Activated naive CD4-positive, alpha-beta T cell treated with anti-CD3 and anti-CD28 coated beads, Interleukin-2, amount 50 U/mL, for 72 hours (primary cell): ENCODE measurements at regions not wholly inside any gene's neighbourhood (a gene's known extent, or its start where the extent isn't known, plus 50 kb on each side); places are given as distances from the start of the nearest gene placed in this dataset.

Experiments
- ATAC-seq, 2 donors: fragments of 150-1000 bp; cut with Tn5 transposase; 2 replicates each; pipeline ENCODE4 v1.10.0; 2021; ENCODE audit warnings: mild to moderate bottlenecking in 2 of 2, moderate library complexity in 2 of 2
- DNase-seq, 2 donors: peaks; one replicate each; pipeline ENCODE4 v3.0.0; 2021 to 2022; ENCODE audit warnings: low spot score in 2 of 2
- H3K27ac Mint-ChIP-seq, 2 donors: one replicate each; pipeline ENCODE4 v1.8.0; 2022; ENCODE audit warnings: mild to moderate bottlenecking in 2 of 2, mixed read lengths in 2 of 2
- H3K36me3 Mint-ChIP-seq, 2 donors: one replicate each; pipeline ENCODE4 v1.8.0; 2022; ENCODE audit warnings: mixed read lengths in 2 of 2
- H3K9me3 Mint-ChIP-seq, 2 donors: one replicate each; pipeline ENCODE4 v1.8.0; 2022; ENCODE audit warnings: mixed read lengths in 2 of 2

DNA sequence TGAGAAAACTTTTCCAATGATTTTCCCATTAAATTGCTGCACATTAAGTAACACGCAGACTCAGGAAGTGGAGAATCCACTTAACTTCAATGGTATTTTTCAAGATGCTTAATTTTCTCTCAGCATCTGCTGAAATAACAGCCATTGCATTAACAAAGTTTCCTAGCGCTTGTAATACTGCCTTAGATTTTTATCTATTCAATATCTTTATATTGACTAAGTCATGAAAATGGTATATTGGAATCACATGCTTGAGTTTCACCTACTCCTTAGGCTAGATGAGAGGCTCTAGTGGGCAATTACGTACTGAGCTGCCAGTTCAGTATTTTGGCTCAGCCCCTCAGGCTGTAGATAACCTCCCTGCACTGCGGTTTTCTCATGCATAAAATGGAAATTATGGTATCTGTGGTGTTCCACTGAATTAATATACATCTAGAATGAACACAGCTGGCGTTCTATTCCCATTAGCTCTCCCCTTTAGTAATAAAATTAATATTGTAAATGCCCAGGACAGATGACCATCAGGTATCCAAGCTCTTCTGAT is 112.9 kb downstream of the MTX3 start:
- ATAC-seq (no peak), DNase-seq (no peak)
- H3K36me3 Mint-ChIP-seq, result no peaks in the 10 kb centered on the region
- H3K9me3 Mint-ChIP-seq, result peaks cover 0 to 4% of the 10 kb centered on the region in 2 donors
- no peak overlapping the region for H3K27ac Mint-ChIP-seq

DNA sequence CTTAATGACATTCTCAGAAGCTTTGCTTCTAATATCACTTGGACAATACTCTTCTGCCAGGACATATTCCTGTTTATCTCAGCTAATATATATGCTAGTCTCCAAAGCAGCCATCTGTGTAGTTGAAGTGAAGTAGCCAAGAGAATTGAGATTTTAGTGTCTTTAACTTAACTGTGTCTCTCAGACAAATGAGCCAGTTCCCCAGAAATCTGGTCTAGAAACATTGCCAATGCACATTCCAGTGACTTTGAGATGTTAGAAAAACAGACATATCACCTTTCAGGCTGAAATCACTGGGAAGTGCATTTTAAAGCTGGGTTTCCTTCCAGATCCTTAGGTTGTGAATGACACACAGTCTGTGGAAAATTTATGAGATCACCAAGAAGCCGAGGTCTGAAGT is 114.6 kb downstream of the MTX3 start:
- no peak for DNase-seq
- no peaks in the 10 kb centered on the region for H3K36me3 Mint-ChIP-seq
- no peak overlapping the region for H3K27ac Mint-ChIP-seq
- no peak for ATAC-seq
- H3K9me3 Mint-ChIP-seq, result peaks cover 0 to 4% of the 10 kb centered on the region in 2 donors

- H3K36me3 Mint-ChIP-seq, result no peaks in the 10 kb centered on the region
- DNase-seq (no peak), ATAC-seq (no peak)
- peaks cover 0 to 4% of the 10 kb centered on the region in 2 donors for H3K9me3 Mint-ChIP-seq
- H3K27ac Mint-ChIP-seq, result no peak overlapping the region
These were observed 115.8 kb downstream of the MTX3 start for GRCh38 chr5:79875230-79875629.

- H3K36me3 Mint-ChIP-seq, result no peaks in the 10 kb centered on the region
- no peak for ATAC-seq
These were observed 117.9 kb downstream of the MTX3 start for GRCh38 chr5:79873187-79873586.

DNA sequence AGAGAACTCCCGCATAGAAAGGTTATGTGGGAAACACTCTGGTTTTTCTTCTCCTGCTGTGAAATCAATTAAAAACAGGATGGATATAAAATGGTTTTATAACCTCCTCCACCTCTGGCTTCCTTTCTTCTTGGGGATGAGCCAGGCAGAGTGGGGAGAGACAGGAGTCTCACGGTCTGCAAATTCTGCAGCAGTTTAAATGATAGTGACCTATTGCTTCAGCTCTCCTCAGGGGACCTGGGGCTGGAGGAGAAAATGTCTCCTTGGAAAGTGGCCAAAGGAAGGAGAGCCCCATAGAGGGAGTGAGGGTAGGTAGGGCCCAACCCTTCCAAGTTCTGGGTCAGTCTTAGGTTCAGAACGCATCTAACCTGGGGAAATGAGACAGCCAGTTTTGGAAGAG is 118.8 kb downstream of the MTX3 start:
- Mint-ChIP-seq H3K27ac (no peak overlapping the region), H3K9me3 (no peaks in the 10 kb centered on the region), H3K36me3 (no peaks in the 10 kb centered on the region)
- ATAC-seq (no peak), DNase-seq (no peak)

More at GRCh38 chr5:79873187-79873586, 117.9 kb downstream of the MTX3 start:
- no peak for DNase-seq
- Mint-ChIP-seq H3K27ac (no peak overlapping the region), H3K9me3 (no peaks in the 10 kb centered on the region)

DNA sequence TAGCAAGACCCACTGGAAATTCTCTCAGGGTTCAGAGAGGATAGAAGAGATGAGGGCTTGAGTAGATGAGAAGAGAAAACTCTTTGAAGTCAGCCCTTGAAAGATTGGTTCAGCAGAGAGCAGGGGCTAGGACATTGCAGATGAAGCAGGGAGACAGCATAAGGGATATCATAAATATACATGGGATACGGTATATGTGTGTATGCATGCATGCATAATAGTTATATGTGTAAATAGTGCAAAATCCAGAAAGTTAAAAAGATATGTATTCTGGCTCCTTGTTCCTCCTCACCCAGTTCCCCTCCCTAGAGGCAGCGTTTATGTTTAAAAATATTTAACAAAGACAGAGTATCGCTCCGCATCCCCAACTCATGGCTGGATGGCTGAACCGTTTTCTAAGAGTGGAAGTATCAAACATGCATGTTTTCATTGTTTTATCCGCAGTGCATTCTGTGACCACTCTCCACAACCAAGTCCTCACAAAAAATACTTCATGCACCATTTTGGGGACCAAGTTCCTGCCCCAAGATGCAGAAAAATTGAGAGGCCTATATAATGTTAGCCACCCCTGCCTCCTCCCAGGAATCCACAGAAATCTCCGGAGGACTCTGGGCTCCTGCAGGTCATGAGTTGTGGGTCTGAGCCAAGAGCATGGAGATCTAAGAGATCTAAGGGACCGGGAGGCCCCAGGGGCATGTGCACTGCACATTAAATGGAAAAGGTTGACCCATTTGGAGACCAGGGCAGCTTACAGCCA is 119.5 kb downstream of the MTX3 start:
- DNase-seq (no peak), ATAC-seq (no peak)
- H3K36me3 Mint-ChIP-seq, result no peaks in the 10 kb centered on the region
- H3K9me3 Mint-ChIP-seq, result no peaks in the 10 kb centered on the region
- no peak overlapping the region for H3K27ac Mint-ChIP-seq

DNA sequence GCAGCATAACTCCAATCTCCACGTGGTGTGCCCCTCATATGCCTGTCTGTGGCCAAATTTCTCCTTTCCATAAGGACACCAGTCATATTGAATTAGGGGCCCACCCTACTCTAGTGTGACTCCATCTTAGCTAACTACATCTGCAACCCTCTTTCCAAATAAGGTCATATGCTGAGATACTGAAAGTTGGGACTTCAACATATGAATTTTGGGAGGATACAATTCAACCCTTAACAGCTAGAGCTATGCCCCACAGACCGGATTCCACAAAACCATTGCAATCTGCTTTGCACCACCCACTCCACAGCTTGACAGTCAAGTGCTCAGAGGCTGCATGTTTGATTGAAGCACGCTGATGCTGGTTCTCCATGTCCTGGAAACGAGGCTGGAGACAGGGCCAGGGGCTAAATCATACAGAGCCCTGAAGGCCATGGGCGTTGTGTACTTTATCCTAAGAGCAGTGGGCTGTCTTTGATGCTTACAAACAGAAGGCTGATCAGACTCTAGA is 122.8 kb downstream of the MTX3 start:
- Mint-ChIP-seq H3K9me3 (no peaks in the 10 kb centered on the region), H3K36me3 (no peaks in the 10 kb centered on the region), H3K27ac (no peak overlapping the region)
- ATAC-seq (no peak), DNase-seq (no peak)

DNA sequence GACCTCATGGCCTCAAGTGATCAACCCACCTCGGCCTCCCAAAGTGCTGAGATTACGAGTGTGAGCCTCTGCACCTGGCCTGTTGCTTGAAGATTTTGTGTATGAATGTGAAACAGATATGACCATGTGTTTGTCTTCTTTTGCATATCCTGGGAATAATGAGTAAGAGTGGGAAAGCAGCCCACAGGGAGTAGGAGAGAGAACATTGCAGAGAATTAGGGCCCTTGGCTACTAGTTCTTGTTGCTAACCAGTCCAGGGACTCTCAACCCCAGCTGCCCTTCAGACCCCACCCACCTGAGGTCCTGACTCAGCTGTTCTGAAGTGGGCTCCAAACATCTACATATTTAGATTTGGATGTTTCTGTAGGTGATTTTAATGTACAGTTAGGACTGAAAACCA is 125.5 kb downstream of the MTX3 start:
- DNase-seq, result no peak
- ATAC-seq, result no peak
- H3K9me3 Mint-ChIP-seq, result no peaks in the 10 kb centered on the region
- no peaks in the 10 kb centered on the region for H3K36me3 Mint-ChIP-seq
- no peak overlapping the region for H3K27ac Mint-ChIP-seq

- DNase-seq (no peak), ATAC-seq (no peak)
- H3K27ac Mint-ChIP-seq, result no peak overlapping the region
- H3K9me3 Mint-ChIP-seq, result no peaks in the 10 kb centered on the region
- no peaks in the 10 kb centered on the region for H3K36me3 Mint-ChIP-seq
These were observed 126.7 kb downstream of the MTX3 start for GRCh38 chr5:79864364-79864763.

DNA sequence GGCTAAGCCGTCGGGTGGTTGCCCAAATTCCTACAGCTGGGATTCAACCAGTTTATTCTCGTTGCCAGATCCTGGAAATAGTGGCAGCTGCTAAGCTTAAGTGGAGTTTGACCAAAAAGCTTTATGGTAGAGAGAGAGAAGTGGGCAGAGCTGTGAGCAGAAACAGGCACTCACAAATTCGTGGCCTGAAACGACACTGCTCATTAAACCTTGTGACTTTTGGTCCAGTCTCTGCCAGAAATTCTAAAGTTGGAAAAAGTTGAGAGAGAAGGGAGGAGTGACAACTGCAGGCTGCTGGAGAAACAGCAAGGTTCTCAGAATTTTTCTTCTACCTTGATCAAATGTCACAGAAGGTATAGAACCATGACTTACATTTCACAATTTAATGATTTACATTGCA is 131.5 kb downstream of the MTX3 start:
- no peak for DNase-seq
- H3K27ac Mint-ChIP-seq, result no peak overlapping the region
- no peaks in the 10 kb centered on the region for H3K36me3 Mint-ChIP-seq
- ATAC-seq, result no peak
- H3K9me3 Mint-ChIP-seq, result no peaks in the 10 kb centered on the region

- Mint-ChIP-seq H3K36me3 (no peaks in the 10 kb centered on the region), H3K9me3 (no peaks in the 10 kb centered on the region), H3K27ac (no peak overlapping the region)
- no peak for ATAC-seq
- no peak for DNase-seq
These were observed 132.7 kb downstream of the MTX3 start for GRCh38 chr5:79858410-79858723.

DNA sequence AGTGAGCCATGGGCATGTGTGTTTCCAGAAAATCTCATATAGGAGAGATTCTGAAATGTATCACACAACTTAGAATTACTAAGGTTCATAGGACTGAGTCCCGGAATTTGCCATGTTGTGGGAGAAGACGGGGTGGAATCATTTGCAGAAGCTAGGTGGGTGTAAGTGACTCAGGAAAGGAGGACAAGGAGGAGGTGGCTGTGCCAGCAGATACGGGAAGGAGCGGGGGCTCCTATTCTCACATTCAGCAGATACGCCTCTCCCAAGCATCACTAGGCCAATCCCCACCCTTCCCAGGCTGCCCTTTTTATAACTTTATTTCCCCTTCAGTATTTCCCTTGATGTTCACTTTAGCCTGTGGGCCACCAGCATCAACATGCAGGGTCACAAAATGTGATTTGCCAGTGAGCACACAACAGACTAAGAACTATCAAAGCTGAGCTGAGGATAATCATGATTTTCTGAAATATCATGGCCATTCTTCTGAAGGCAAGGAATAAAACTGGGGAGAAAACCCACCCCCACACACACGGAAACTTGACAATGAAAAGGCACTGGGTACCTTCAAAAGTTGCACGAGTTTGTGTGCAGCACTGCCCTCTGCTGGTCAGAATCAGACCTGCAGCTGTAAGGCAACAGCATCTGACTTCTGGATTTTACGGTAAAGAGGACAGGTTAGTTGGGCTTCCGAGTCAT is 133.2 kb downstream of the MTX3 start:
- Mint-ChIP-seq H3K27ac (no peak overlapping the region), H3K36me3 (no peaks in the 10 kb centered on the region), H3K9me3 (no peaks in the 10 kb centered on the region)
- DNase-seq (peak; percentile 63 to 86), ATAC-seq (peak; percentile 48 to 51)

DNA sequence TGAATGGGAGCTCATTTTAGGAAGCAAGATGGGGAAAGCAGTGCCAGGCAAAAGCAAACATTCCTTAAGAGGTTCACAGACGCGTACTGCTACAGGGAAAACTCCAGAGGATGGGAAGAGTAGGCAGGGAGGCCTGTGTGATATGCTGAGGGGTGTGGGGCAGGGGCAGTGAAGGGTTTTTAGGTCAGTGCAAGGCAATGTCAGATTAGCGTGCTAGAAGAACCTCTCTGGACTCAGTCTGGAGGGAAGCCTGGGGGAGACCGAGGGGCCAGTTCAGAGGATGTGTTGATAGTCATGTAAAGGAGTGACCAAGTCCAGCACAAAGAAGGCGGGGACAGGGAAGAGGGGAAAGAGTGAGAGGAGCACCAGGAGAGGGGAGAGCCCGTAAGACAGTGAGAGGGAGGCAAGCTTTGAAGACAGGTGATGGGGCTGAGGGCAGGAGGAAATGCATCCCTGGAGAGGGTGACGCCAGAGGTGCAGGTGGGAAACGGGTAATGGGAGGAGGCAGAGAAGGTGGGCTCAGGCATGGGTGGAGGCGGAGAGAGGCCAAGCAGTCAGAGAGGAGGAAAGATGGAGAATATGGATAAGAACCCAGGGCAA is 134.5 kb downstream of the MTX3 start:
- Mint-ChIP-seq H3K36me3 (no peaks in the 10 kb centered on the region), H3K27ac (no peak overlapping the region), H3K9me3 (no peaks in the 10 kb centered on the region)
- ATAC-seq (no peak), DNase-seq (no peak)

DNA sequence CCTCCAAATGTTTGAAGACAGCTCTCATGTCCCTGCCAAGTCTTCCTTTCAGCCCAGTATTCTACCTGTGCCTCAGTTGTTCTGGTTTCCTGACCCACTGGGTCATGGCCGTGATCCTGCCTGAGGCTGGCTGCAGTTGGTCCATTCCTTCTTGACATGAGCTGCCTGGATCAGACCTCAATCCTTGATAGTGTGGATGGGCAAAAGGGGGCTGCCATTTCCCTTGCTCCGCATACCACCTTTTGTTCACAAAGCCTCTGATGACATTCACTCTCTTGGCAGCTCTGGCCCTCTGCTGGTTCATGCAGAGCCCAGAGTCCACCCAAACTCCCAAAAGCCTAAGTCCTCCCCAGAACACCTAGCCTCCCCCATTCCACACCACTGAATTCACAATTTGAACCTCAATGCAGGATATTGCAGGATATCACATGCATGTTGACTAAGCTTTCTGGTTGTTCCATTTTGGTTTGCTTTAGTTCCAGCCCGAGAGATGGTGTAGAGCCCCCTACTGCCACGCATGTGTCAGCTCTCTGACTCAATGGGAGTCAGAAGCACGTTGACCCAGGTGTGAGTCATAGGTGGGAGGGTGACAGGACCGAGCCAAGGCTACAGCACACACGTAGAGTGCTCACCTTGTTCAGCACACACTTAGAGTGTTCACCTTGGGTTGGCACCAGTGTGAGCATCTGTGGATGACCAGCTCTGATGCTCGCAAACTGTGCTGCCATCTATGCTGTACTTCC is 137.2 kb downstream of the MTX3 start:
- peak; percentile 92 to 94 for ATAC-seq
- H3K27ac Mint-ChIP-seq, result no peak overlapping the region
- no peak for DNase-seq
- no peaks in the 10 kb centered on the region for H3K9me3 Mint-ChIP-seq
- no peaks in the 10 kb centered on the region for H3K36me3 Mint-ChIP-seq

- no peak for ATAC-seq
- no peak for DNase-seq
- Mint-ChIP-seq H3K36me3 (no peaks in the 10 kb centered on the region), H3K9me3 (no peaks in the 10 kb centered on the region), H3K27ac (no peak overlapping the region)
These were observed 138.0 kb downstream of the MTX3 start for GRCh38 chr5:79853028-79853427.

- Mint-ChIP-seq H3K36me3 (no peaks in the 10 kb centered on the region), H3K9me3 (no peaks in the 10 kb centered on the region), H3K27ac (no peak overlapping the region)
- DNase-seq (no peak), ATAC-seq (no peak)
These were observed 139.6 kb downstream of the MTX3 start for GRCh38 chr5:79851391-79851863.

- ATAC-seq (no peak), DNase-seq (no peak)
- H3K36me3 Mint-ChIP-seq, result no peaks in the 10 kb centered on the region
- no peaks in the 10 kb centered on the region for H3K9me3 Mint-ChIP-seq
- H3K27ac Mint-ChIP-seq, result no peak overlapping the region
These were observed 140.1 kb downstream of the MTX3 start for GRCh38 chr5:79850941-79851340.
